K562 (cell line): ENCODE measurements at regions not wholly inside any gene's neighbourhood (a gene's known extent, or its start where the extent isn't known, plus 50 kb on each side); places are given as distances from the start of the nearest gene placed in this dataset.

Experiments
- ATAC-seq: fragments of 200-7000 bp; cut with Tn5 transposase; 3 replicates; pipeline ENCODE4 v1.9.1; 2020; ENCODE audit warnings: moderate library complexity
- BruUV-seq: library from RNA; stranded (reverse); fragments of 400-500 nt; replicated peaks from 2 replicates; lab custom pipeline; 2021; lab: Mats Ljungman, UMichigan
- CTCF ChIA-PET: fragments of 300-600 bp; formaldehyde crosslinking; extraction: SDS; loops from one replicate; lab custom pipeline; 2021; ENCODE audit warnings: low intra/inter-chr PET ratio; lab: Yijun Ruan, JAX
- POLR2A ChIA-PET: fragments of 300-600, 350-650 bp; sonication (Branson Sonifier 250); formaldehyde crosslinking; extraction: SDS; loops from one replicate; lab custom pipeline; 2021; ENCODE audit warnings: antibody characterized with exemption, inconsistent platforms; lab: Yijun Ruan, JAX
- DNase-seq, 4 experiments: peaks; one replicate each; pipeline versions ENCODE4 v3.0.0 to v3.0.0-alpha.2; 2011 to 2018; ENCODE audit warnings: low spot score in 3 of 4, mixed read lengths in 3 of 4; ENCODE audit errors: extremely low read depth in 1 of 4
- FAIRE-seq: peaks from 2 replicates; lab custom pipeline; 2011; peaks lifted over from hg19 to GRCh38; lab: Jason Lieb, UNC
- H2AFZ ChIP-seq: 2 replicates; pipeline ENCODE4 v1.6.0; 2011; ENCODE audit warnings: low read depth, low read length, control low read depth, inconsistent platforms
- H3K27ac ChIP-seq: fragments of 200-600 bp; 3 replicates; pipeline ENCODE4 v1.8.0; 2011; ENCODE audit warnings: low read depth, mild to moderate bottlenecking, control low read depth, inconsistent platforms, low read length, moderate library complexity, mixed read lengths; ENCODE audit errors: extremely low read depth
- H3K27me3 ChIP-seq, 2 experiments: fragments of 300-600 bp in 1 of 2; 2 replicates in 1 of 2; 3 replicates in 1 of 2; pipeline versions ENCODE4 v1.6.0 to v1.8.0; 2011; ENCODE audit warnings: inconsistent platforms in 2 of 2, low read length in 2 of 2, mild to moderate bottlenecking in 1 of 2, mixed read lengths in 1 of 2, moderate library complexity in 1 of 2; ENCODE audit not compliant: control insufficient read depth in 2 of 2, insufficient read depth in 2 of 2
- H3K36me3 ChIP-seq: fragments of 300-600 bp; 3 replicates; pipeline ENCODE4 v1.8.0; 2011; ENCODE audit warnings: mild to moderate bottlenecking, low read length, inconsistent platforms; ENCODE audit not compliant: control insufficient read depth, insufficient read depth
- H3K4me1 ChIP-seq, 2 experiments: fragments of 200-600 bp in 1 of 2; replicated peaks in 1 of 2; 2 replicates in 1 of 2; 3 replicates in 1 of 2; pipeline versions ENCODE4 v1.5.1 to v1.8.0; 2011; ENCODE audit warnings: inconsistent platforms in 2 of 2, low read length in 2 of 2, mild to moderate bottlenecking in 1 of 2, mixed read lengths in 1 of 2, moderate library complexity in 1 of 2; ENCODE audit not compliant: control insufficient read depth in 2 of 2, insufficient read depth in 2 of 2
- H3K4me2 ChIP-seq: 2 replicates; pipeline ENCODE4 v1.6.1; 2011; ENCODE audit warnings: low read length, control low read depth, inconsistent platforms, mixed read lengths; ENCODE audit not compliant: insufficient read depth
- H3K4me3 ChIP-seq: fragments of 200-600 bp; sonication (generic), shearing (Covaris generic); 2 replicates; pipeline ENCODE4 v1.5.1; 2016; ENCODE audit warnings: control low read depth, inconsistent platforms
- H3K79me2 ChIP-seq: fragments of 200-600 bp; 3 replicates; pipeline ENCODE4 v1.8.0; 2011; ENCODE audit warnings: low read length, inconsistent platforms; ENCODE audit not compliant: control insufficient read depth, insufficient read depth
- H3K9ac ChIP-seq, 2 experiments: 2 replicates each; pipeline versions ENCODE4 v1.6.0 to v1.6.1; 2011; ENCODE audit warnings: low read depth in 2 of 2, low read length in 2 of 2, control low read depth in 1 of 2, inconsistent platforms in 1 of 2, mild to moderate bottlenecking in 1 of 2, mixed read lengths in 1 of 2; ENCODE audit not compliant: insufficient read depth in 1 of 2
- H3K9me1 ChIP-seq: one replicate; pipeline ENCODE4 v1.6.0; 2011; ENCODE audit warnings: inconsistent platforms, mild to moderate bottlenecking, low read length, moderate library complexity; ENCODE audit not compliant: control insufficient read depth, insufficient read depth
- H3K9me3 ChIP-seq: replicated peaks from 2 replicates; pipeline ENCODE4 v1.5.1; 2011; ENCODE audit warnings: low read depth, low read length, inconsistent platforms; ENCODE audit not compliant: control insufficient read depth, insufficient read depth
- H4K20me1 ChIP-seq: replicated peaks from 2 replicates; pipeline ENCODE4 v1.6.1; 2011; ENCODE audit warnings: low read length, inconsistent platforms, mixed read lengths; ENCODE audit not compliant: control insufficient read depth, insufficient read depth
- BRF1 ChIP-seq: IDR thresholded peaks from 3 replicates; pipeline ENCODE4 v1.6.1; 2011; ENCODE audit warnings: borderline replicate concordance, mild to moderate bottlenecking; ENCODE audit not compliant: insufficient read length; ENCODE audit errors: extremely low read depth
- FOXA3 ChIP-seq, 2 experiments: fragments of 450-650 bp in 1 of 2; sonication (generic) in 1 of 2; formaldehyde crosslinking; IDR thresholded peaks in 1 of 2; conservative IDR thresholded peaks in 1 of 2; 2 replicates each; pipeline versions ENCODE4 v1.4.0 to v1.8.0; 2020 to 2022; ENCODE audit warnings: mild to moderate bottlenecking in 2 of 2, missing genetic modification reagents in 1 of 2
- KAT7 ChIP-seq: sonication (generic); formaldehyde crosslinking; IDR thresholded peaks from 2 replicates; pipeline ENCODE4 v1.8.0; 2022; ENCODE audit warnings: missing genetic modification reagents, mild to moderate bottlenecking, borderline replicate concordance
- KLF6 ChIP-seq: fragments of 250-450 bp; sonication (Bioruptor Pico); IDR thresholded peaks from 2 replicates; pipeline ENCODE4 v1.4.0; 2020; ENCODE audit warnings: mild to moderate bottlenecking, moderate library complexity, borderline replicate concordance
- MCM7 ChIP-seq, 2 experiments: fragments of 450-650 bp; IDR thresholded peaks; 2 replicates each; pipeline ENCODE4 v1.6.1; 2016 to 2018
- RAD21 ChIP-seq, 2 experiments: fragments of 250-450 bp in 1 of 2; fragments of 450-650 bp in 1 of 2; sonication (Bioruptor Pico) in 1 of 2; formaldehyde crosslinking in 1 of 2; IDR thresholded peaks in 1 of 2; conservative IDR thresholded peaks in 1 of 2; 2 replicates each; pipeline versions ENCODE4 v1.4.0 to v1.8.0; 2020 to 2022; ENCODE audit warnings: mild to moderate bottlenecking in 2 of 2, moderate library complexity in 1 of 2
- WGBS: fragments of 100-300 bp; shearing (Covaris generic); methylation state at CpG from one replicate; pipeline ENCODE4 v1.1.6; 2016; ENCODE audit warnings: low coverage, mixed read lengths; ENCODE audit not compliant: insufficient coverage; ENCODE audit errors: missing lambda C conversion rate; 5-methylcytosine and 5-hydroxymethylcytosine counted together
- in situ Hi-C: fragments of 300-500 bp; cut with MboI; formaldehyde crosslinking; loops from 4 replicates; pipeline ENCODE4 v1.15.0; 2018; ENCODE audit warnings: inconsistent platforms, mixed read lengths
- intact Hi-C: fragments of 100-400 bp; cut with micrococcal nuclease; formaldehyde crosslinking; loops from 2 replicates; pipeline ENCODE4 v1.14.2; 2022
- TF ChIP-seq, protein P1 (sequence below): fragments of 200-800 bp; sonication (Bioruptor generic); IDR thresholded peaks from 2 replicates; pipeline ENCODE4 v1.6.1; 2016; ENCODE audit warnings: missing genetic modification characterization, missing compliant biosample characterization
- TF ChIP-seq, protein P2 (sequence below), 2 experiments: fragments of 150-350 bp in 1 of 2; IDR thresholded peaks; 2 replicates each; pipeline ENCODE4 v1.6.1; 2012 to 2016; ENCODE audit warnings: low read depth in 2 of 2, low read length in 2 of 2, mild to moderate bottlenecking in 1 of 2, moderate library complexity in 1 of 2

DNA sequence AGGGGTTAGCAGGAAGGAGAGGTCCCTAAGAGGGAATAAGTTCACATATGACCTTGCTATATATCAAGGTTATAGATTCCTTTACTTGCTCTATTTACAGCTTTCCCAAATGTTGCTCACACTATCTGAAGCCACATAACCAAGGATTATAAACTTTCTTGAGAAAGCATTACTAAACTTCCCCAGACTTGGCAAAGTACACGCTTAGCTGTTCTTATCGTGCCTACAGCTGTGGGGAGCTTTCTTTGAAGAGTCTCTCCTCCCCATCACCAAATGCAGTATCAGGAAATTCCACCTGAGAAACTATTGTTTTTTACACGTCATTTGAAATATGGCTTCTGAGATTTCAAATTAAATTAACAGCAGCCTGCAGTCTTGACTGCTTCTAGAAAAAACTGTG is 284.5 kb downstream of the CHL1 start (continued):
- TF ChIP-seq, protein P1, sequence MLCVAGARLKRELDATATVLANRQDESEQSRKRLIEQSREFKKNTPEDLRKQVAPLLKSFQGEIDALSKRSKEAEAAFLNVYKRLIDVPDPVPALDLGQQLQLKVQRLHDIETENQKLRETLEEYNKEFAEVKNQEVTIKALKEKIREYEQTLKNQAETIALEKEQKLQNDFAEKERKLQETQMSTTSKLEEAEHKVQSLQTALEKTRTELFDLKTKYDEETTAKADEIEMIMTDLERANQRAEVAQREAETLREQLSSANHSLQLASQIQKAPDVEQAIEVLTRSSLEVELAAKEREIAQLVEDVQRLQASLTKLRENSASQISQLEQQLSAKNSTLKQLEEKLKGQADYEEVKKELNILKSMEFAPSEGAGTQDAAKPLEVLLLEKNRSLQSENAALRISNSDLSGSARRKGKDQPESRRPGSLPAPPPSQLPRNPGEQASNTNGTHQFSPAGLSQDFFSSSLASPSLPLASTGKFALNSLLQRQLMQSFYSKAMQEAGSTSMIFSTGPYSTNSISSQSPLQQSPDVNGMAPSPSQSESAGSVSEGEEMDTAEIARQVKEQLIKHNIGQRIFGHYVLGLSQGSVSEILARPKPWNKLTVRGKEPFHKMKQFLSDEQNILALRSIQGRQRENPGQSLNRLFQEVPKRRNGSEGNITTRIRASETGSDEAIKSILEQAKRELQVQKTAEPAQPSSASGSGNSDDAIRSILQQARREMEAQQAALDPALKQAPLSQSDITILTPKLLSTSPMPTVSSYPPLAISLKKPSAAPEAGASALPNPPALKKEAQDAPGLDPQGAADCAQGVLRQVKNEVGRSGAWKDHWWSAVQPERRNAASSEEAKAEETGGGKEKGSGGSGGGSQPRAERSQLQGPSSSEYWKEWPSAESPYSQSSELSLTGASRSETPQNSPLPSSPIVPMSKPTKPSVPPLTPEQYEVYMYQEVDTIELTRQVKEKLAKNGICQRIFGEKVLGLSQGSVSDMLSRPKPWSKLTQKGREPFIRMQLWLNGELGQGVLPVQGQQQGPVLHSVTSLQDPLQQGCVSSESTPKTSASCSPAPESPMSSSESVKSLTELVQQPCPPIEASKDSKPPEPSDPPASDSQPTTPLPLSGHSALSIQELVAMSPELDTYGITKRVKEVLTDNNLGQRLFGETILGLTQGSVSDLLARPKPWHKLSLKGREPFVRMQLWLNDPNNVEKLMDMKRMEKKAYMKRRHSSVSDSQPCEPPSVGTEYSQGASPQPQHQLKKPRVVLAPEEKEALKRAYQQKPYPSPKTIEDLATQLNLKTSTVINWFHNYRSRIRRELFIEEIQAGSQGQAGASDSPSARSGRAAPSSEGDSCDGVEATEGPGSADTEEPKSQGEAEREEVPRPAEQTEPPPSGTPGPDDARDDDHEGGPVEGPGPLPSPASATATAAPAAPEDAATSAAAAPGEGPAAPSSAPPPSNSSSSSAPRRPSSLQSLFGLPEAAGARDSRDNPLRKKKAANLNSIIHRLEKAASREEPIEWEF (CRISPR knock-in tag), result no peak

DNA sequence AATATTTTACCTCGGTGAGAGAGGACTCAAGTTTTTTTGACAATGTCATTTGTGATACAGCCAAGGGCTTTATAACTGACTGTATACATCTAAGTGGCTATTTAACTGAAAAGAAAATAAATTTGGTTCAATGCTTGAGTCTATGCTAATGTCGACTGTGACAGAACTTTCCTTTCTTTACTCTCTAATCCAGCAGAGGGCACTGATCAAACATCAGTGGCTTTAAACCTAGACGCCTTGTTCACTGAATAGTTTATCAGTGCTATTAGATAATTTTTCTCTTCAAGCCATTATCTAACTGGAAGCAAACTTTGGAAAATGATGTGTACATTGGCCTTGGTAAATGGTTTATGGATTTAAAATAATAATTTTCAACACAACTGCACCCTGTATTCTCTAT is 285.1 kb downstream of the CHL1 start:
- Histone ChIP-seq H3K36me3 (no peaks in the 10 kb centered on the region), H3K79me2 (no peaks in the 10 kb centered on the region), H3K9me1 (no peaks in the 10 kb centered on the region), H3K9me3 (peaks cover 3% of the 10 kb centered on the region; the same call in 1 of the 2 replicates), H3K27me3 (no peaks in the 10 kb centered on the region), H4K20me1 (no peaks in the 10 kb centered on the region), H3K4me2 (no peak overlapping the region), H3K27ac (no peak overlapping the region), H3K9ac (no peak overlapping the region), H3K4me1 (no peaks in the 10 kb centered on the region), H3K4me3 (no peak overlapping the region), H2AFZ (no peak overlapping the region)
- in situ Hi-C loops, result no loop called here
- intact Hi-C loops, result no loop called here
- ATAC-seq (no peak), DNase-seq (no peak), FAIRE-seq (no peak)
- BruUV-seq, result no TSS peak
- 0% methylated on average over 3 of the region's 3 CpGs for WGBS
- POLR2A ChIA-PET, result no interaction called here
- CTCF ChIA-PET, result no interaction called here
- TF ChIP-seq RAD21 (CRISPR knock-in tag; conservative IDR thresholded peaks at IDR 0.05 in 1 of 2, IDR thresholded peaks at IDR 0.05 in 1 of 2), result peak in 1 of 2 experiments; percentile 29; a peak in 1 of 4 replicates
- TF ChIP-seq FOXA3 (CRISPR knock-in tag; conservative IDR thresholded peaks at IDR 0.05 in 1 of 2, IDR thresholded peaks at IDR 0.05 in 1 of 2), result no peak
- TF ChIP-seq, protein P2, sequence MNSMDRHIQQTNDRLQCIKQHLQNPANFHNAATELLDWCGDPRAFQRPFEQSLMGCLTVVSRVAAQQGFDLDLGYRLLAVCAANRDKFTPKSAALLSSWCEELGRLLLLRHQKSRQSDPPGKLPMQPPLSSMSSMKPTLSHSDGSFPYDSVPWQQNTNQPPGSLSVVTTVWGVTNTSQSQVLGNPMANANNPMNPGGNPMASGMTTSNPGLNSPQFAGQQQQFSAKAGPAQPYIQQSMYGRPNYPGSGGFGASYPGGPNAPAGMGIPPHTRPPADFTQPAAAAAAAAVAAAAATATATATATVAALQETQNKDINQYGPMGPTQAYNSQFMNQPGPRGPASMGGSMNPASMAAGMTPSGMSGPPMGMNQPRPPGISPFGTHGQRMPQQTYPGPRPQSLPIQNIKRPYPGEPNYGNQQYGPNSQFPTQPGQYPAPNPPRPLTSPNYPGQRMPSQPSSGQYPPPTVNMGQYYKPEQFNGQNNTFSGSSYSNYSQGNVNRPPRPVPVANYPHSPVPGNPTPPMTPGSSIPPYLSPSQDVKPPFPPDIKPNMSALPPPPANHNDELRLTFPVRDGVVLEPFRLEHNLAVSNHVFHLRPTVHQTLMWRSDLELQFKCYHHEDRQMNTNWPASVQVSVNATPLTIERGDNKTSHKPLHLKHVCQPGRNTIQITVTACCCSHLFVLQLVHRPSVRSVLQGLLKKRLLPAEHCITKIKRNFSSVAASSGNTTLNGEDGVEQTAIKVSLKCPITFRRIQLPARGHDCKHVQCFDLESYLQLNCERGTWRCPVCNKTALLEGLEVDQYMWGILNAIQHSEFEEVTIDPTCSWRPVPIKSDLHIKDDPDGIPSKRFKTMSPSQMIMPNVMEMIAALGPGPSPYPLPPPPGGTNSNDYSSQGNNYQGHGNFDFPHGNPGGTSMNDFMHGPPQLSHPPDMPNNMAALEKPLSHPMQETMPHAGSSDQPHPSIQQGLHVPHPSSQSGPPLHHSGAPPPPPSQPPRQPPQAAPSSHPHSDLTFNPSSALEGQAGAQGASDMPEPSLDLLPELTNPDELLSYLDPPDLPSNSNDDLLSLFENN (IDR thresholded peaks at IDR 0.05; ENCODE audit: low read depth in 2 of 2, low read length in 2 of 2), result no peak
- no peak for TF ChIP-seq MCM7 (IDR thresholded peaks at IDR 0.05)
- TF ChIP-seq BRF1, result no peak
- TF ChIP-seq KAT7 (CRISPR knock-in tag), result no peak
- TF ChIP-seq KLF6, result no peak
